ENCODE measurements at regions not wholly inside any gene's neighbourhood (a gene's known extent, or its start where the extent isn't known, plus 50 kb on each side); places are given as distances from the start of the nearest gene placed in this dataset.

- TF ChIP-seq RAD21 (IDR thresholded peaks at IDR 0.05 in 1 of 2, conservative IDR thresholded peaks at IDR 0.05 in 1 of 2; ENCODE audit: low read depth in 2 of 2, low read length in 2 of 2) (no peak), CTCF (IDR thresholded peaks at IDR 0.05; ENCODE audit: control extremely low read depth in 1 of 3, insufficient read depth in 1 of 3, low read depth in 1 of 3, low read length in 3 of 3) (no peak), EZH2 (IDR thresholded peaks at IDR 0.05; ENCODE audit: low read depth, low read length, severe bottlenecking) (no peak)
Observed at GRCh38 chr5:173518856-173519255, 97.6 kb downstream of the BOD1 start.

Data from H1 (cell line).